ENCODE measurements at regions not wholly inside any gene's neighbourhood (a gene's known extent, or its start where the extent isn't known, plus 50 kb on each side); places are given as distances from the start of the nearest gene placed in this dataset.

GRCh38 chr6:119552021-119552420 lies 202.5 kb upstream of the MAN1A1 start:
- H3K56ac ChIP-seq (replicated peaks; ENCODE audit: insufficient read length, low read depth, low read length), result no peak overlapping the region
- no peak overlapping the region for H2BK20ac ChIP-seq (ENCODE audit: low read length)
- H3K18ac ChIP-seq (ENCODE audit: extremely low read depth, low read length), result no peak overlapping the region
- no peak overlapping the region for H2AFZ ChIP-seq (ENCODE audit: low read length)
- no peak overlapping the region for H3K9ac ChIP-seq (replicated peaks in 1 of 4; ENCODE audit: extremely low read depth in 1 of 4, low read depth in 3 of 4, low read length in 3 of 4)
- peaks cover 0 to 4% (median 0%) of the 10 kb centered on the region in 4 experiments; a peak in 3 of 7 replicates for H3K4me1 ChIP-seq (replicated peaks in 1 of 4; ENCODE audit: control insufficient read depth in 3 of 4, insufficient read depth in 4 of 4, low read length in 3 of 4)
- DNase-seq (ENCODE audit: low read depth in 1 of 2, low spot score in 2 of 2) (no peak), FAIRE-seq (no peak)
- H3K79me1 ChIP-seq (ENCODE audit: low read depth, low read length), result no peaks in the 10 kb centered on the region
- ChIA-PET POLR2A (ENCODE audit: partially characterized antibody) (no interaction called here), CTCF (ENCODE audit: partially characterized antibody) (no interaction called here)
- H3K27ac ChIP-seq (ENCODE audit: low read depth, low read length), result no peak overlapping the region
- H2BK12ac ChIP-seq (ENCODE audit: low read depth, low read length), result no peak overlapping the region
- H3K4me2 ChIP-seq (ENCODE audit: insufficient read depth in 1 of 2, low read depth in 2 of 2, low read length in 2 of 2), result no peak overlapping the region
- H4K91ac ChIP-seq (replicated peaks; ENCODE audit: insufficient read length, low read length), result no peak overlapping the region
- no peak overlapping the region for H3K23ac ChIP-seq (ENCODE audit: insufficient read length)
- H2BK5ac ChIP-seq (ENCODE audit: low read depth, low read length), result no peak overlapping the region
- peaks cover 0 to 3% of the 10 kb centered on the region in 2 experiments; a peak in 1 of 4 replicates for H3K9me3 ChIP-seq (ENCODE audit: insufficient read depth in 2 of 2, low read depth in 1 of 2, low read length in 1 of 2)
- no peak overlapping the region for H3K14ac ChIP-seq (ENCODE audit: insufficient read length)
- no peak overlapping the region for H3K4me3 ChIP-seq (ENCODE audit: extremely low read depth in 1 of 4, insufficient read depth in 2 of 4, low read depth in 3 of 4, low read length in 4 of 4)
- H2BK15ac ChIP-seq (ENCODE audit: low read length), result no peak overlapping the region
- H3K79me2 ChIP-seq (ENCODE audit: control insufficient read depth in 1 of 2, insufficient read depth in 2 of 2, low read length in 2 of 2), result no peaks in the 10 kb centered on the region
- H4K8ac ChIP-seq (ENCODE audit: extremely low read depth, insufficient read depth, low read length), result no peak overlapping the region
- no peaks in the 10 kb centered on the region; a peak in 1 of 8 replicates for H3K36me3 ChIP-seq (ENCODE audit: control insufficient read depth in 2 of 4, insufficient read depth in 4 of 4, low read length in 3 of 4)
- H2AK5ac ChIP-seq (ENCODE audit: low read depth, low read length), result no peak overlapping the region
- 100% methylated on average over 1 of the region's 1 CpG; no CpG with 5 or more reads in 1 of the 2 experiments for WGBS, 2 experiments (ENCODE audit: extremely low coverage in 1 of 2, insufficient coverage in 1 of 2, insufficient read length in 1 of 2, insufficient replicate concordance in 2 of 2, low coverage in 1 of 2, low lambda C conversion rate in 2 of 2, missing lambda C conversion rate in 1 of 2)
- H3K27me3 ChIP-seq (replicated peaks in 1 of 4; ENCODE audit: control insufficient read depth in 3 of 4, extremely low read depth in 1 of 4, insufficient read depth in 3 of 4, low read length in 3 of 4), result no peaks in the 10 kb centered on the region
- H4K20me1 ChIP-seq (replicated peaks in 1 of 2; ENCODE audit: control insufficient read depth in 1 of 2, insufficient read depth in 2 of 2, low read length in 2 of 2), result no peaks in the 10 kb centered on the region
- no peak overlapping the region for H3K4ac ChIP-seq (replicated peaks; ENCODE audit: insufficient read length, low read depth, low read length)
- H3K23me2 ChIP-seq (ENCODE audit: low read depth, low read length), result no peaks in the 10 kb centered on the region
- H4K5ac ChIP-seq (ENCODE audit: insufficient read length, low read depth, low read length), result no peak overlapping the region
- H2BK120ac ChIP-seq (replicated peaks; ENCODE audit: low read depth, low read length), result no peak overlapping the region
- no peak for TF ChIP-seq RFX5 (IDR thresholded peaks at IDR 0.05; ENCODE audit: borderline replicate concordance, low read depth, low read length)
- no peak for TF ChIP-seq KDM4A (IDR thresholded peaks at IDR 0.05; ENCODE audit: low read depth, low read length, severe bottlenecking)
- TF ChIP-seq FOSL1 (IDR thresholded peaks at IDR 0.05; ENCODE audit: insufficient read depth, low read depth, low read length), result no peak
- TF ChIP-seq EZH2 (IDR thresholded peaks at IDR 0.05; ENCODE audit: low read depth, low read length, severe bottlenecking), result no peak
- no peak for TF ChIP-seq TEAD4 (IDR thresholded peaks at IDR 0.05; ENCODE audit: low read depth, low read length)
- TF ChIP-seq SUZ12 (IDR thresholded peaks at IDR 0.05; ENCODE audit: low read length), result no peak
- TF ChIP-seq RAD21 (IDR thresholded peaks at IDR 0.05 in 1 of 2, conservative IDR thresholded peaks at IDR 0.05 in 1 of 2; ENCODE audit: low read depth in 2 of 2, low read length in 2 of 2), result no peak
- no peak for TF ChIP-seq EGR1 (IDR thresholded peaks at IDR 0.05; ENCODE audit: borderline replicate concordance, low read depth, low read length)
- TF ChIP-seq BCL11A (IDR thresholded peaks at IDR 0.05; ENCODE audit: low read depth in 2 of 2, low read length in 2 of 2), result no peak
- TF ChIP-seq JUN (IDR thresholded peaks at IDR 0.05; ENCODE audit: low read depth, low read length), result no peak
- TF ChIP-seq GABPA (IDR thresholded peaks at IDR 0.05; ENCODE audit: borderline replicate concordance, insufficient read depth, low read length), result no peak
- TF ChIP-seq CREB1 (IDR thresholded peaks at IDR 0.05), result no peak
- TF ChIP-seq MAFK (IDR thresholded peaks at IDR 0.05; ENCODE audit: low read depth, low read length), result no peak
- no peak for TF ChIP-seq BACH1 (IDR thresholded peaks at IDR 0.05; ENCODE audit: low read length)
- TF ChIP-seq SIX5 (IDR thresholded peaks at IDR 0.05; ENCODE audit: low read depth, low read length), result no peak
- TF ChIP-seq HDAC6 (IDR thresholded peaks at IDR 0.05; ENCODE audit: low read depth, low read length), result no peak
